ENCODE measurements at regions not wholly inside any gene's neighbourhood (a gene's known extent, or its start where the extent isn't known, plus 50 kb on each side); places are given as distances from the start of the nearest gene placed in this dataset.
"Not testable (repeated sequence)": the region's sequence is repeated elsewhere in the genome, so short reads cannot be mapped to it uniquely, and the experiment has no call there.

- Mint-ChIP-seq H3K9me3 (ENCODE audit: unreplicated experiment) (no peaks in the 10 kb centered on the region), H3K27ac (ENCODE audit: unreplicated experiment) (no peak overlapping the region), H3K4me1 (ENCODE audit: unreplicated experiment) (no peaks in the 10 kb centered on the region), H3K36me3 (ENCODE audit: low read depth, unreplicated experiment) (peaks cover 7% of the 10 kb centered on the region), H3K4me3 (ENCODE audit: unreplicated experiment) (no peak overlapping the region), H3K27me3 (ENCODE audit: unreplicated experiment) (peaks cover 2% of the 10 kb centered on the region)
- no peak for DNase-seq (ENCODE audit: low spot score)
- TF ChIP-seq CTCF (IDR thresholded peaks at IDR 0.05; ENCODE audit: unreplicated experiment): no peak
These were observed 881.4 kb upstream of the ROBO1 start for GRCh38 chr3:80649170-80649569.

- no peak for TF ChIP-seq CTCF (IDR thresholded peaks at IDR 0.05; ENCODE audit: unreplicated experiment)
These were observed 875.6 kb upstream of the ROBO1 start for GRCh38 chr3:80643421-80643820.

GRCh38 chr3:80618295-80619256 is 850.8 kb upstream of the ROBO1 start:
- H3K4me3 Mint-ChIP-seq (ENCODE audit: unreplicated experiment): no peak overlapping the region
- no peak overlapping the region for H3K27ac Mint-ChIP-seq (ENCODE audit: unreplicated experiment)
- DNase-seq (ENCODE audit: low spot score): no peak
- no peaks in the 10 kb centered on the region for H3K27me3 Mint-ChIP-seq (ENCODE audit: unreplicated experiment)
- H3K4me1 Mint-ChIP-seq (ENCODE audit: unreplicated experiment): peaks cover 4% of the 10 kb centered on the region
- no peaks in the 10 kb centered on the region for H3K9me3 Mint-ChIP-seq (ENCODE audit: unreplicated experiment)
- H3K36me3 Mint-ChIP-seq (ENCODE audit: low read depth, unreplicated experiment): no peaks in the 10 kb centered on the region
- no peak for TF ChIP-seq CTCF (IDR thresholded peaks at IDR 0.05; ENCODE audit: unreplicated experiment)

More at GRCh38 chr3:80643421-80643820, 875.6 kb upstream of the ROBO1 start:
- H3K4me3 Mint-ChIP-seq (ENCODE audit: unreplicated experiment): no peak overlapping the region
- no peak overlapping the region for H3K27ac Mint-ChIP-seq (ENCODE audit: unreplicated experiment)
- no peaks in the 10 kb centered on the region for H3K27me3 Mint-ChIP-seq (ENCODE audit: unreplicated experiment)
- no peaks in the 10 kb centered on the region for H3K4me1 Mint-ChIP-seq (ENCODE audit: unreplicated experiment)
- no peak for DNase-seq (ENCODE audit: low spot score)
- no peaks in the 10 kb centered on the region for H3K9me3 Mint-ChIP-seq (ENCODE audit: unreplicated experiment)
- H3K36me3 Mint-ChIP-seq (ENCODE audit: low read depth, unreplicated experiment): no peaks in the 10 kb centered on the region

GRCh38 chr3:80612366-80612765 is 844.6 kb upstream of the ROBO1 start:
- Mint-ChIP-seq H3K9me3 (ENCODE audit: unreplicated experiment) (no peaks in the 10 kb centered on the region), H3K4me3 (ENCODE audit: unreplicated experiment) (no peak overlapping the region), H3K27ac (ENCODE audit: unreplicated experiment) (no peak overlapping the region), H3K27me3 (ENCODE audit: unreplicated experiment) (peaks cover 2% of the 10 kb centered on the region), H3K4me1 (ENCODE audit: unreplicated experiment) (no peaks in the 10 kb centered on the region), H3K36me3 (ENCODE audit: low read depth, unreplicated experiment) (no peaks in the 10 kb centered on the region)
- no peak for TF ChIP-seq CTCF (IDR thresholded peaks at IDR 0.05; ENCODE audit: unreplicated experiment)
- DNase-seq (ENCODE audit: low spot score): no peak

- not testable (repeated sequence) for H3K4me3 Mint-ChIP-seq (ENCODE audit: unreplicated experiment); H3K27ac Mint-ChIP-seq (ENCODE audit: unreplicated experiment); H3K36me3 Mint-ChIP-seq (ENCODE audit: low read depth, unreplicated experiment); H3K4me1 Mint-ChIP-seq (ENCODE audit: unreplicated experiment); H3K9me3 Mint-ChIP-seq (ENCODE audit: unreplicated experiment); DNase-seq (ENCODE audit: low spot score); H3K27me3 Mint-ChIP-seq (ENCODE audit: unreplicated experiment)
These were observed 840.3 kb upstream of the ROBO1 start for GRCh38 chr3:80608072-80608471.

All from endothelial cell (in vitro differentiated cells).